ENCODE measurements at regions not wholly inside any gene's neighbourhood (a gene's known extent, or its start where the extent isn't known, plus 50 kb on each side); places are given as distances from the start of the nearest gene placed in this dataset.

- no peak for TF ChIP-seq CTCF (IDR thresholded peaks at IDR 0.05)
- no peak for TF ChIP-seq POLR2A (IDR thresholded peaks at IDR 0.05)
Measured at GRCh38 chr21:16509476-16509875, 779.7 kb downstream of the USP25 start.
